ENCODE measurements at regions not wholly inside any gene's neighbourhood (a gene's known extent, or its start where the extent isn't known, plus 50 kb on each side); places are given as distances from the start of the nearest gene placed in this dataset.

- DNase-seq (ENCODE audit: low spot score): no peak
- no peak for ATAC-seq
- no peak for TF ChIP-seq ATF2 (CRISPR knock-in tag; IDR thresholded peaks at IDR 0.05; ENCODE audit: borderline replicate concordance, low read depth)
- TF ChIP-seq CREM (CRISPR knock-in tag; IDR thresholded peaks at IDR 0.05): no peak
- TF ChIP-seq PRDM15 (CRISPR knock-in tag; IDR thresholded peaks at IDR 0.05): no peak
- no peak for TF ChIP-seq CREB1 (CRISPR knock-in tag; IDR thresholded peaks at IDR 0.05)
- ChIA-PET CTCF (interaction anchor here (0.6 kb wide), 1 partner anchor 131 kb away, joined by 5 read pairs; no protein-coding TSS in a partner anchor), POLR2A (no interaction called here)
- no peak overlapping the region for H3K4me3 Mint-ChIP-seq
- H3K27me3 Mint-ChIP-seq (ENCODE audit: low read depth): peaks cover 2% of the 10 kb centered on the region; the same call in 1 of the 2 replicates
- H3K9me3 Mint-ChIP-seq: no peaks in the 10 kb centered on the region
- H3K36me3 Mint-ChIP-seq: no peaks in the 10 kb centered on the region
- peaks cover 23% of the 10 kb centered on the region for H3K4me1 Mint-ChIP-seq
- H3K27ac Mint-ChIP-seq: no peak overlapping the region
Measured at GRCh38 chr16:66135838-66136237, 230.7 kb upstream of the CDH5 start.

GRCh38 chr16:66135421-66135831 lies 231.1 kb upstream of the CDH5 start:
- no peaks in the 10 kb centered on the region for H3K9me3 Mint-ChIP-seq
- DNase-seq (ENCODE audit: low spot score) (no peak), ATAC-seq (no peak)
- ChIA-PET CTCF (no interaction called here), POLR2A (no interaction called here)
- no peaks in the 10 kb centered on the region for H3K36me3 Mint-ChIP-seq
- H3K4me3 Mint-ChIP-seq: no peak overlapping the region
- peaks cover 26% of the 10 kb centered on the region for H3K4me1 Mint-ChIP-seq
- no peak overlapping the region for H3K27ac Mint-ChIP-seq
- H3K27me3 Mint-ChIP-seq (ENCODE audit: low read depth): peaks cover 2% of the 10 kb centered on the region; the same call in 1 of the 2 replicates
- TF ChIP-seq, protein P1, sequence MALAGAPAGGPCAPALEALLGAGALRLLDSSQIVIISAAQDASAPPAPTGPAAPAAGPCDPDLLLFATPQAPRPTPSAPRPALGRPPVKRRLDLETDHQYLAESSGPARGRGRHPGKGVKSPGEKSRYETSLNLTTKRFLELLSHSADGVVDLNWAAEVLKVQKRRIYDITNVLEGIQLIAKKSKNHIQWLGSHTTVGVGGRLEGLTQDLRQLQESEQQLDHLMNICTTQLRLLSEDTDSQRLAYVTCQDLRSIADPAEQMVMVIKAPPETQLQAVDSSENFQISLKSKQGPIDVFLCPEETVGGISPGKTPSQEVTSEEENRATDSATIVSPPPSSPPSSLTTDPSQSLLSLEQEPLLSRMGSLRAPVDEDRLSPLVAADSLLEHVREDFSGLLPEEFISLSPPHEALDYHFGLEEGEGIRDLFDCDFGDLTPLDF (CRISPR knock-in tag; IDR thresholded peaks at IDR 0.05): no peak
- no peak for TF ChIP-seq CTCF (IDR thresholded peaks at IDR 0.05)
- TF ChIP-seq EMX1 (CRISPR knock-in tag; IDR thresholded peaks at IDR 0.05): no peak
- TF ChIP-seq, protein P2, sequence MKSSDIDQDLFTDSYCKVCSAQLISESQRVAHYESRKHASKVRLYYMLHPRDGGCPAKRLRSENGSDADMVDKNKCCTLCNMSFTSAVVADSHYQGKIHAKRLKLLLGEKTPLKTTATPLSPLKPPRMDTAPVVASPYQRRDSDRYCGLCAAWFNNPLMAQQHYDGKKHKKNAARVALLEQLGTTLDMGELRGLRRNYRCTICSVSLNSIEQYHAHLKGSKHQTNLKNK (CRISPR knock-in tag; IDR thresholded peaks at IDR 0.05): no peak
- no peak for TF ChIP-seq HMGA2 (CRISPR knock-in tag; IDR thresholded peaks at IDR 0.05)

GRCh38 chr16:66134875-66135274 lies 231.6 kb upstream of the CDH5 start:
- H3K4me1 Mint-ChIP-seq: peaks cover 32% of the 10 kb centered on the region
- ChIA-PET CTCF (no interaction called here), POLR2A (no interaction called here)
- no peak overlapping the region for H3K4me3 Mint-ChIP-seq
- no peak for DNase-seq (ENCODE audit: low spot score)
- H3K27me3 Mint-ChIP-seq (ENCODE audit: low read depth): peaks cover 2% of the 10 kb centered on the region; the same call in 1 of the 2 replicates
- no peak for ATAC-seq
- no peak overlapping the region for H3K27ac Mint-ChIP-seq
- no peaks in the 10 kb centered on the region for H3K9me3 Mint-ChIP-seq
- no peaks in the 10 kb centered on the region for H3K36me3 Mint-ChIP-seq
- TF ChIP-seq, protein P3, sequence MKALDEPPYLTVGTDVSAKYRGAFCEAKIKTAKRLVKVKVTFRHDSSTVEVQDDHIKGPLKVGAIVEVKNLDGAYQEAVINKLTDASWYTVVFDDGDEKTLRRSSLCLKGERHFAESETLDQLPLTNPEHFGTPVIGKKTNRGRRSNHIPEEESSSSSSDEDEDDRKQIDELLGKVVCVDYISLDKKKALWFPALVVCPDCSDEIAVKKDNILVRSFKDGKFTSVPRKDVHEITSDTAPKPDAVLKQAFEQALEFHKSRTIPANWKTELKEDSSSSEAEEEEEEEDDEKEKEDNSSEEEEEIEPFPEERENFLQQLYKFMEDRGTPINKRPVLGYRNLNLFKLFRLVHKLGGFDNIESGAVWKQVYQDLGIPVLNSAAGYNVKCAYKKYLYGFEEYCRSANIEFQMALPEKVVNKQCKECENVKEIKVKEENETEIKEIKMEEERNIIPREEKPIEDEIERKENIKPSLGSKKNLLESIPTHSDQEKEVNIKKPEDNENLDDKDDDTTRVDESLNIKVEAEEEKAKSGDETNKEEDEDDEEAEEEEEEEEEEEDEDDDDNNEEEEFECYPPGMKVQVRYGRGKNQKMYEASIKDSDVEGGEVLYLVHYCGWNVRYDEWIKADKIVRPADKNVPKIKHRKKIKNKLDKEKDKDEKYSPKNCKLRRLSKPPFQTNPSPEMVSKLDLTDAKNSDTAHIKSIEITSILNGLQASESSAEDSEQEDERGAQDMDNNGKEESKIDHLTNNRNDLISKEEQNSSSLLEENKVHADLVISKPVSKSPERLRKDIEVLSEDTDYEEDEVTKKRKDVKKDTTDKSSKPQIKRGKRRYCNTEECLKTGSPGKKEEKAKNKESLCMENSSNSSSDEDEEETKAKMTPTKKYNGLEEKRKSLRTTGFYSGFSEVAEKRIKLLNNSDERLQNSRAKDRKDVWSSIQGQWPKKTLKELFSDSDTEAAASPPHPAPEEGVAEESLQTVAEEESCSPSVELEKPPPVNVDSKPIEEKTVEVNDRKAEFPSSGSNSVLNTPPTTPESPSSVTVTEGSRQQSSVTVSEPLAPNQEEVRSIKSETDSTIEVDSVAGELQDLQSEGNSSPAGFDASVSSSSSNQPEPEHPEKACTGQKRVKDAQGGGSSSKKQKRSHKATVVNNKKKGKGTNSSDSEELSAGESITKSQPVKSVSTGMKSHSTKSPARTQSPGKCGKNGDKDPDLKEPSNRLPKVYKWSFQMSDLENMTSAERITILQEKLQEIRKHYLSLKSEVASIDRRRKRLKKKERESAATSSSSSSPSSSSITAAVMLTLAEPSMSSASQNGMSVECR (CRISPR knock-in tag; IDR thresholded peaks at IDR 0.05; ENCODE audit: borderline replicate concordance): no peak
- TF ChIP-seq, protein P4, sequence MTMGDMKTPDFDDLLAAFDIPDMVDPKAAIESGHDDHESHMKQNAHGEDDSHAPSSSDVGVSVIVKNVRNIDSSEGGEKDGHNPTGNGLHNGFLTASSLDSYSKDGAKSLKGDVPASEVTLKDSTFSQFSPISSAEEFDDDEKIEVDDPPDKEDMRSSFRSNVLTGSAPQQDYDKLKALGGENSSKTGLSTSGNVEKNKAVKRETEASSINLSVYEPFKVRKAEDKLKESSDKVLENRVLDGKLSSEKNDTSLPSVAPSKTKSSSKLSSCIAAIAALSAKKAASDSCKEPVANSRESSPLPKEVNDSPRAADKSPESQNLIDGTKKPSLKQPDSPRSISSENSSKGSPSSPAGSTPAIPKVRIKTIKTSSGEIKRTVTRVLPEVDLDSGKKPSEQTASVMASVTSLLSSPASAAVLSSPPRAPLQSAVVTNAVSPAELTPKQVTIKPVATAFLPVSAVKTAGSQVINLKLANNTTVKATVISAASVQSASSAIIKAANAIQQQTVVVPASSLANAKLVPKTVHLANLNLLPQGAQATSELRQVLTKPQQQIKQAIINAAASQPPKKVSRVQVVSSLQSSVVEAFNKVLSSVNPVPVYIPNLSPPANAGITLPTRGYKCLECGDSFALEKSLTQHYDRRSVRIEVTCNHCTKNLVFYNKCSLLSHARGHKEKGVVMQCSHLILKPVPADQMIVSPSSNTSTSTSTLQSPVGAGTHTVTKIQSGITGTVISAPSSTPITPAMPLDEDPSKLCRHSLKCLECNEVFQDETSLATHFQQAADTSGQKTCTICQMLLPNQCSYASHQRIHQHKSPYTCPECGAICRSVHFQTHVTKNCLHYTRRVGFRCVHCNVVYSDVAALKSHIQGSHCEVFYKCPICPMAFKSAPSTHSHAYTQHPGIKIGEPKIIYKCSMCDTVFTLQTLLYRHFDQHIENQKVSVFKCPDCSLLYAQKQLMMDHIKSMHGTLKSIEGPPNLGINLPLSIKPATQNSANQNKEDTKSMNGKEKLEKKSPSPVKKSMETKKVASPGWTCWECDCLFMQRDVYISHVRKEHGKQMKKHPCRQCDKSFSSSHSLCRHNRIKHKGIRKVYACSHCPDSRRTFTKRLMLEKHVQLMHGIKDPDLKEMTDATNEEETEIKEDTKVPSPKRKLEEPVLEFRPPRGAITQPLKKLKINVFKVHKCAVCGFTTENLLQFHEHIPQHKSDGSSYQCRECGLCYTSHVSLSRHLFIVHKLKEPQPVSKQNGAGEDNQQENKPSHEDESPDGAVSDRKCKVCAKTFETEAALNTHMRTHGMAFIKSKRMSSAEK (CRISPR knock-in tag; IDR thresholded peaks at IDR 0.05; ENCODE audit: borderline replicate concordance): no peak
- TF ChIP-seq, protein P5, sequence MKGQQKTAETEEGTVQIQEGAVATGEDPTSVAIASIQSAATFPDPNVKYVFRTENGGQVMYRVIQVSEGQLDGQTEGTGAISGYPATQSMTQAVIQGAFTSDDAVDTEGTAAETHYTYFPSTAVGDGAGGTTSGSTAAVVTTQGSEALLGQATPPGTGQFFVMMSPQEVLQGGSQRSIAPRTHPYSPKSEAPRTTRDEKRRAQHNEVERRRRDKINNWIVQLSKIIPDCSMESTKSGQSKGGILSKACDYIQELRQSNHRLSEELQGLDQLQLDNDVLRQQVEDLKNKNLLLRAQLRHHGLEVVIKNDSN (CRISPR knock-in tag; IDR thresholded peaks at IDR 0.05): 0 out of 2 replicates have a peak, but pooled peaks have one; percentile 34
- TF ChIP-seq NFE2L1 (CRISPR knock-in tag; IDR thresholded peaks at IDR 0.05): no peak

All from WTC11 (cell line).